ENCODE measurements at regions not wholly inside any gene's neighbourhood (a gene's known extent, or its start where the extent isn't known, plus 50 kb on each side); places are given as distances from the start of the nearest gene placed in this dataset.

DNA sequence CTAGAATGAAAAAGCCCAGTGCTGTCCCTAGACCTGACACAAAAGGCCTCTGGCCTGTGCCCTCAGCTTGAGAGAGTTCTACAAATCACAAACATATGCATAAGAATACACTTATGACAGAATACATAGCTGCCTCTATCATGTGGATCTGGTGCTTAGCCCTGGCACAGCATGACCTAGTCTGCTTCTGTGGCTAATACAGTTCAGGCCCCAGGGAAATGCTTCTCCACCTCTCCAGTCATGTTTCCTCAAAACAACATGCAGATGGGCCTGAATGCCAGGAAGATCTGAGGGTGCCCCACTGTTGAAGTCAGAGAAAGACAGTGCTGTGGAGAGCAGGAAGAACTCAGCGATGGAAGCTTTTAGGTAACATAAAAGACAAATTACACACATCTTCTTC, 231.9 kb upstream of the SALL1 start:
- no peak overlapping the region for H3K4me3 ChIP-seq (ENCODE audit: insufficient read depth, low read depth, low read length)
- no peaks in the 10 kb centered on the region for H3K36me3 ChIP-seq (ENCODE audit: control insufficient read depth, insufficient read depth, low read length)
- no peaks in the 10 kb centered on the region for H3K9me3 ChIP-seq (ENCODE audit: control insufficient read depth, low read length)
- H3K27me3 ChIP-seq (ENCODE audit: control insufficient read depth, insufficient read depth, low read length, poor library complexity, severe bottlenecking), result no peaks in the 10 kb centered on the region
- H3K27ac ChIP-seq (ENCODE audit: insufficient read depth, low read depth, low read length, poor library complexity, severe bottlenecking), result no peak overlapping the region
- WGBS, 2 experiments, result 69% methylated on average over 1 of the region's 1 CpG; no CpG with 5 or more reads in 1 of the 2 experiments
- H3K4me1 ChIP-seq (ENCODE audit: control insufficient read depth, insufficient read depth, low read length), result no peaks in the 10 kb centered on the region

DNA sequence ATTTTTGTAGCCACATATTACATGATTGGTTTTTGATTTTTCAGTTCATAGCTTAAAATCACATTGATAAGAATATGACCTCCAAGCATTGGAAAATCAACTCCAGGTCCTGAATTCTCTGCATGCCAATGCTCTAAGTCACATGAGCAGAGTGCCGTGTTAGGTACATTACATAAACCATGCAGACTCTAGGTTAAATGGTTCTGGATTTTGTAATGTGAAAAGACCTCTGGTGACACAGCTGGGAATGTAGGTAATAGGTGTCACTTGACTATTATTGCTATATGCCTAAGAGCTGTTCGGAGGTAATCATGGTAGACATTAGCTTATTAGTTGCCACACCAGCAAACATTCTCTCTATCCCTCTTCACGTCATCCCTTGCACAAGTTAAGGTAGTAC, 231.1 kb upstream of the SALL1 start:
- Histone ChIP-seq H3K9me3 (ENCODE audit: control insufficient read depth, low read length) (no peaks in the 10 kb centered on the region), H3K27me3 (ENCODE audit: control insufficient read depth, insufficient read depth, low read length, poor library complexity, severe bottlenecking) (no peaks in the 10 kb centered on the region), H3K36me3 (ENCODE audit: control insufficient read depth, insufficient read depth, low read length) (no peaks in the 10 kb centered on the region), H3K4me3 (ENCODE audit: insufficient read depth, low read depth, low read length) (no peak overlapping the region), H3K27ac (ENCODE audit: insufficient read depth, low read depth, low read length, poor library complexity, severe bottlenecking) (no peak overlapping the region), H3K4me1 (ENCODE audit: control insufficient read depth, insufficient read depth, low read length) (no peaks in the 10 kb centered on the region)
- WGBS, 2 experiments, result 62 to 65% methylated on average over 3 of the region's 3 CpGs

DNA sequence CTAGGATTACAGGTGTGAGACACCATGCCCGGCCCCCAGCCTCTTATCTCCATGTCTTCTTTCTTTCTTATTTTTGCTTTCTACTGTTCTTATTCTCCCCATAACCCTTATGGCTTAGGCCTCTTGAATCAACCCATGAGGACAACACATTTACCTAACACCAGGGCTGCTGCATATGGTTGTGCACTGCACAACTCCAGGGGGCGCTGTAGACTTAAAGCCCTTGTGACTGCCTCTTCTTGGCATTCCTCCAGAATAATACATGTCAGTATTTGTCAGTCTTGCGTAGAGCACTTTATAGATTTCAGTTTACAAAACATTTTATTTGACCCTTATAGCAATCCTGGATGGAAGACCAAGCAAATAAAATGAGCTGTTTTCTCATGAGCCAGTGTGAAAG, 225.0 kb upstream of the SALL1 start:
- Histone ChIP-seq H3K27me3 (ENCODE audit: control insufficient read depth, insufficient read depth, low read length, poor library complexity, severe bottlenecking) (no peaks in the 10 kb centered on the region), H3K4me1 (ENCODE audit: control insufficient read depth, insufficient read depth, low read length) (no peaks in the 10 kb centered on the region), H3K36me3 (ENCODE audit: control insufficient read depth, insufficient read depth, low read length) (no peaks in the 10 kb centered on the region), H3K9me3 (ENCODE audit: control insufficient read depth, low read length) (no peaks in the 10 kb centered on the region), H3K4me3 (ENCODE audit: insufficient read depth, low read depth, low read length) (no peak overlapping the region), H3K27ac (ENCODE audit: insufficient read depth, low read depth, low read length, poor library complexity, severe bottlenecking) (no peak overlapping the region)
- WGBS, 2 experiments, result 95 to 97% methylated on average over 3 of the region's 3 CpGs

DNA sequence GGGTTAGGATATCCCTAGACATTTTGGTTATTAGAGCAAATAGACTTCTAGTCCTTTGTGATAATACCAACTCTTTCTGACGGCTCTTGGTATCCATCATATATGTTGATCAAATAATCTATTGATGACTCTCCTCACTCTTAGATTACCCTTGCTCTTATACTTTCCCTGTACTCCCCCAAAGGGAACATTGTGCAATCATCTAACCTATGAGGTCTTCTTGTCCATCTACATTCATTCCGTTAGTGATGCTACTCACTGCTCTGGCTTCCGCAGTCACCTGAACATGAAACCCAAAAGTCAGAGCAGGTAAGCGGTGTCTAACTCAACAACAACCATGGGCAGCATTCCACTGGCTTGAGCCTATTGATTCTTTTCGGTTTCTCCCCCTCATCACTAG, 223.7 kb upstream of the SALL1 start:
- Histone ChIP-seq H3K36me3 (ENCODE audit: control insufficient read depth, insufficient read depth, low read length) (no peaks in the 10 kb centered on the region), H3K27ac (ENCODE audit: insufficient read depth, low read depth, low read length, poor library complexity, severe bottlenecking) (no peak overlapping the region), H3K27me3 (ENCODE audit: control insufficient read depth, insufficient read depth, low read length, poor library complexity, severe bottlenecking) (no peaks in the 10 kb centered on the region), H3K9me3 (ENCODE audit: control insufficient read depth, low read length) (no peaks in the 10 kb centered on the region), H3K4me3 (ENCODE audit: insufficient read depth, low read depth, low read length) (no peak overlapping the region), H3K4me1 (ENCODE audit: control insufficient read depth, insufficient read depth, low read length) (no peaks in the 10 kb centered on the region)
- 95 to 96% methylated on average over 5 of the region's 5 CpGs for WGBS, 2 experiments

DNA sequence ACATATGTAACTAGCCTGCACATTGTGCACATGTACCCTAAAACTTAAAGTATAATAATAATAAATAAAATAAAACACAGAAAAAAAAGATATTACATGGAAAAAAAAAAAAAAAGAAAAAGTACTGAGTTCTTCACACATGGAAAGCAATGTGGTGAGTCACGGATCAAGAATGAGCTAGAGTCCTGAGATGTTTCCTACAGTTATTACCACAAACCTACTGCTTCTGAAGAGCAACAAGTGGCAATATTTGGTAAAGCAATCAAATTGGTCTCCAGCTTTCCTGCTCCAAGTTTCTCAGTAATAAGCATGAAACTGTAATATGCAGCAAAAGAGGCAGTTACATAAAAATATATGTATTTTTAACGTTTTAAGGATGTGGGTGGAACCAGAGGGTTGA, 223.3 kb upstream of the SALL1 start:
- no peak overlapping the region for H3K27ac ChIP-seq (ENCODE audit: insufficient read depth, low read depth, low read length, poor library complexity, severe bottlenecking)
- H3K27me3 ChIP-seq (ENCODE audit: control insufficient read depth, insufficient read depth, low read length, poor library complexity, severe bottlenecking), result no peaks in the 10 kb centered on the region
- H3K4me1 ChIP-seq (ENCODE audit: control insufficient read depth, insufficient read depth, low read length), result no peaks in the 10 kb centered on the region
- H3K36me3 ChIP-seq (ENCODE audit: control insufficient read depth, insufficient read depth, low read length), result no peaks in the 10 kb centered on the region
- no peak overlapping the region for H3K4me3 ChIP-seq (ENCODE audit: insufficient read depth, low read depth, low read length)
- WGBS, 2 experiments, result 94 to 96% methylated on average over 2 of the region's 2 CpGs
- H3K9me3 ChIP-seq (ENCODE audit: control insufficient read depth, low read length), result no peaks in the 10 kb centered on the region

- Histone ChIP-seq H3K36me3 (ENCODE audit: control insufficient read depth, insufficient read depth, low read length) (no peaks in the 10 kb centered on the region), H3K4me1 (ENCODE audit: control insufficient read depth, insufficient read depth, low read length) (no peaks in the 10 kb centered on the region), H3K27ac (ENCODE audit: insufficient read depth, low read depth, low read length, poor library complexity, severe bottlenecking) (no peak overlapping the region), H3K9me3 (ENCODE audit: control insufficient read depth, low read length) (no peaks in the 10 kb centered on the region), H3K27me3 (ENCODE audit: control insufficient read depth, insufficient read depth, low read length, poor library complexity, severe bottlenecking) (no peaks in the 10 kb centered on the region), H3K4me3 (ENCODE audit: insufficient read depth, low read depth, low read length) (no peak overlapping the region)
- 95 to 99% methylated on average over 2 of the region's 2 CpGs for WGBS, 2 experiments
These were observed 214.6 kb upstream of the SALL1 start for GRCh38 chr16:51365715-51366114.

GRCh38 chr16:51359141-51359955, 208.3 kb upstream of the SALL1 start:
- H3K36me3 ChIP-seq (ENCODE audit: control insufficient read depth, insufficient read depth, low read length), result no peaks in the 10 kb centered on the region
- H3K9me3 ChIP-seq (ENCODE audit: control insufficient read depth, low read length), result no peaks in the 10 kb centered on the region
- no peaks in the 10 kb centered on the region for H3K27me3 ChIP-seq (ENCODE audit: control insufficient read depth, insufficient read depth, low read length, poor library complexity, severe bottlenecking)
- WGBS, 2 experiments, result 17 to 19% methylated on average over 17 of the region's 17 CpGs
- H3K27ac ChIP-seq (ENCODE audit: insufficient read depth, low read depth, low read length, poor library complexity, severe bottlenecking), result peak overlapping the region; percentile 91
- peaks cover 25% of the 10 kb centered on the region for H3K4me1 ChIP-seq (ENCODE audit: control insufficient read depth, insufficient read depth, low read length)
- no peak overlapping the region for H3K4me3 ChIP-seq (ENCODE audit: insufficient read depth, low read depth, low read length)

DNA sequence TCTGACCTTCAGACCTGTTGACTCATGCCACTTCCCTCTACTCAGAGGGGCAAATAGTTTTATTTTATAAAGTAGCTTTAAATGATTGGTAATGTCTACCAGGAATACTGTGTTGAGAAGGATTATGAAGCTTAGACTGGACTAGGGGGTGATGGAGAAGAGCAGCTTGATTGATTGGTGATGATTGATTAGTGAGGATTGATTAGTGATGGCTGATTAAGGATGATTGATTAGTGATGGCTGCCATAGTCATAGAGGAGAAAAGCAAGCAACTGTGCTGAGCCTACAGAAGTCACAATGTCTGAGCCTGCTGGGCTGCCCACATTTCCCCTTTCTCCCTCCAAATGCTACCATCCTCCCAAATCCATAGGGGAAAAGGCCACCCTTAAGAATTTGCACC, 206.8 kb upstream of the SALL1 start:
- no peaks in the 10 kb centered on the region for H3K27me3 ChIP-seq (ENCODE audit: control insufficient read depth, insufficient read depth, low read length, poor library complexity, severe bottlenecking)
- H3K9me3 ChIP-seq (ENCODE audit: control insufficient read depth, low read length), result no peaks in the 10 kb centered on the region
- H3K36me3 ChIP-seq (ENCODE audit: control insufficient read depth, insufficient read depth, low read length), result no peaks in the 10 kb centered on the region
- no peak overlapping the region for H3K27ac ChIP-seq (ENCODE audit: insufficient read depth, low read depth, low read length, poor library complexity, severe bottlenecking)
- H3K4me1 ChIP-seq (ENCODE audit: control insufficient read depth, insufficient read depth, low read length), result peaks cover 25% of the 10 kb centered on the region
- no peak overlapping the region for H3K4me3 ChIP-seq (ENCODE audit: insufficient read depth, low read depth, low read length)

GRCh38 chr16:51355875-51356274, 204.8 kb upstream of the SALL1 start:
- no peak overlapping the region for H3K4me3 ChIP-seq (ENCODE audit: insufficient read depth, low read depth, low read length)
- H3K27me3 ChIP-seq (ENCODE audit: control insufficient read depth, insufficient read depth, low read length, poor library complexity, severe bottlenecking), result no peaks in the 10 kb centered on the region
- H3K9me3 ChIP-seq (ENCODE audit: control insufficient read depth, low read length), result no peaks in the 10 kb centered on the region
- H3K27ac ChIP-seq (ENCODE audit: insufficient read depth, low read depth, low read length, poor library complexity, severe bottlenecking), result no peak overlapping the region
- H3K36me3 ChIP-seq (ENCODE audit: control insufficient read depth, insufficient read depth, low read length), result no peaks in the 10 kb centered on the region
- 88 to 93% methylated on average over 5 to 6 of the region's 6 CpGs for WGBS, 2 experiments
- peaks cover 25% of the 10 kb centered on the region for H3K4me1 ChIP-seq (ENCODE audit: control insufficient read depth, insufficient read depth, low read length)

DNA sequence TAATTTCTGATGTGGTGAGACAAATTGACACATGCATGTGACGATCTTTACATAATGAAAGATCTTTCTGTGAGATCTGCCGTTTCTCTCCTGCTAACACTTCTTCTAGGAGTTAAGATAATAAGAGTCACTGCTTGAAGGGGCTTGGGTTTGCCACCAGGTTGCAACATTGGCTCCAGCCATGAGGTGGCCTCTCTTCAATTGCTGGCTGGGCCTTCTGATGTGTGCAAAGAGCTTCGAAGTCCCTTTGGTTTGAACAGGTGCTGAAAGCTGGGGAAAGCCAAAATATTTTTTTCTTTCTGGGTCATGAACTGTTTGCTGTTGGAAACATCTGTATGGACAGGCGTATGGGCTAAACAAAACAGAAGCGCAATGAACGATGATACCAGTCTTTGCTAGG, 204.1 kb upstream of the SALL1 start:
- WGBS, 2 experiments, result 92 to 95% methylated on average over 6 of the region's 6 CpGs
- Histone ChIP-seq H3K27me3 (ENCODE audit: control insufficient read depth, insufficient read depth, low read length, poor library complexity, severe bottlenecking) (no peaks in the 10 kb centered on the region), H3K27ac (ENCODE audit: insufficient read depth, low read depth, low read length, poor library complexity, severe bottlenecking) (no peak overlapping the region), H3K4me1 (ENCODE audit: control insufficient read depth, insufficient read depth, low read length) (peaks cover 25% of the 10 kb centered on the region), H3K9me3 (ENCODE audit: control insufficient read depth, low read length) (no peaks in the 10 kb centered on the region), H3K4me3 (ENCODE audit: insufficient read depth, low read depth, low read length) (no peak overlapping the region), H3K36me3 (ENCODE audit: control insufficient read depth, insufficient read depth, low read length) (no peaks in the 10 kb centered on the region)
